B cell (primary cell): ENCODE measurements at regions not wholly inside any gene's neighbourhood (a gene's known extent, or its start where the extent isn't known, plus 50 kb on each side); places are given as distances from the start of the nearest gene placed in this dataset.

Experiments used
- CTCF ChIP-seq: fragments of 200-600 bp; IDR thresholded peaks from one replicate; pipeline ENCODE4 v1.8.0; 2022; ENCODE audit warnings: antibody characterized with exemption, mild to moderate bottlenecking
- EZH2 ChIP-seq: IDR thresholded peaks from 2 replicates; pipeline ENCODE4 v1.6.1; 2012; ENCODE audit warnings: borderline replicate concordance, low read depth, mild to moderate bottlenecking, moderate library complexity, low read length; ENCODE audit not compliant: insufficient read depth, poor library complexity, severe bottlenecking

GRCh38 chr5:111914966-111915636, 158.1 kb upstream of the NREP start:
- TF ChIP-seq CTCF (no peak), EZH2 (no peak)
